Lower leg skin (tissue), 3 donors: ENCODE measurements at regions not wholly inside any gene's neighbourhood (a gene's known extent, or its start where the extent isn't known, plus 50 kb on each side); places are given as distances from the start of the nearest gene placed in this dataset.

Experiments
- POLR2A ChIP-seq, 2 donors: fragments of 450-650 bp; IDR thresholded peaks; one replicate each; pipeline ENCODE4 v1.6.1; 2016 to 2017; ENCODE audit warnings: antibody characterized with exemption in 2 of 2, mild to moderate bottlenecking in 1 of 2, moderate library complexity in 1 of 2
- TF ChIP-seq, protein P1 (sequence below), 3 donors: fragments of 450-650 bp; IDR thresholded peaks; one replicate each; pipeline ENCODE4 v1.5.1; 2016; ENCODE audit warnings: antibody characterized with exemption in 3 of 3, mild to moderate bottlenecking in 3 of 3, moderate library complexity in 2 of 3

DNA sequence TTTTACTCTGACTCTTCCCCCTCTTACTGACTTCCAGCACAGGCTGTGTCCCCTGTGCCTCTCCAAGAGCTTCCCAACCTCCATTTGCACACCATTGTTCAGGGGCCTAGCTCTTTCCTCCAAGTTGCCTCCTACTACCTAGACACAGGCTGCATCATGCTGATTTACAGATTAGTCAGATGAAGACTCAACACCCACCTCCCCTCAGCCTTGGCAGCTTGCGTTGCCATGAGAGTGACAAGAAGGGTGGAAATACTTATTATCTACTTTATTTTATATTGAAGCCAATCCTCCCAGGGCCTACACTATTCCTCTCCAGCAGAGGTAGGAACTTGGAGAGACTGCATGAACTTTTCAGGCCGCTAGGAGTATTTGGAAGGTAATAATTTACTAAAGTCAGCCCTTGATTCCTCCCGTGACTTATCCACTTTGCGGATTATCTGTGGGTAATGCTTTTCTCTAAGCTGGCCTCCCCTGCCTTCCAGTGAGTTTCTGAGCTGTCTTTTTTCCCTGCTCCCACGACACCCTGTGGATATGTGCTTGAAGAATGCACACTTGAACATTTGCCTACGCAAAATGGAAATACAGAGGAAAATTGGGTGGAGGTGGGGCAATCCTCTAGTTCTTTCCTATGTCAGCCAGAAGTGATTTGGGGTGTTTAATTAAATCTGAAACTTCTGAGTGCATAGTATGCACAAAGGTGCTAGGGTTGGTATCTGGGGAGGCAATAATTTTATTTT, 74.1 kb upstream of the TMEM164 start:
- TF ChIP-seq, protein P1, sequence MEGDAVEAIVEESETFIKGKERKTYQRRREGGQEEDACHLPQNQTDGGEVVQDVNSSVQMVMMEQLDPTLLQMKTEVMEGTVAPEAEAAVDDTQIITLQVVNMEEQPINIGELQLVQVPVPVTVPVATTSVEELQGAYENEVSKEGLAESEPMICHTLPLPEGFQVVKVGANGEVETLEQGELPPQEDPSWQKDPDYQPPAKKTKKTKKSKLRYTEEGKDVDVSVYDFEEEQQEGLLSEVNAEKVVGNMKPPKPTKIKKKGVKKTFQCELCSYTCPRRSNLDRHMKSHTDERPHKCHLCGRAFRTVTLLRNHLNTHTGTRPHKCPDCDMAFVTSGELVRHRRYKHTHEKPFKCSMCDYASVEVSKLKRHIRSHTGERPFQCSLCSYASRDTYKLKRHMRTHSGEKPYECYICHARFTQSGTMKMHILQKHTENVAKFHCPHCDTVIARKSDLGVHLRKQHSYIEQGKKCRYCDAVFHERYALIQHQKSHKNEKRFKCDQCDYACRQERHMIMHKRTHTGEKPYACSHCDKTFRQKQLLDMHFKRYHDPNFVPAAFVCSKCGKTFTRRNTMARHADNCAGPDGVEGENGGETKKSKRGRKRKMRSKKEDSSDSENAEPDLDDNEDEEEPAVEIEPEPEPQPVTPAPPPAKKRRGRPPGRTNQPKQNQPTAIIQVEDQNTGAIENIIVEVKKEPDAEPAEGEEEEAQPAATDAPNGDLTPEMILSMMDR (IDR thresholded peaks at IDR 0.05) = no peak
- TF ChIP-seq POLR2A (IDR thresholded peaks at IDR 0.05) = no peak
